ENCODE measurements at regions not wholly inside any gene's neighbourhood (a gene's known extent, or its start where the extent isn't known, plus 50 kb on each side); places are given as distances from the start of the nearest gene placed in this dataset.

DNA sequence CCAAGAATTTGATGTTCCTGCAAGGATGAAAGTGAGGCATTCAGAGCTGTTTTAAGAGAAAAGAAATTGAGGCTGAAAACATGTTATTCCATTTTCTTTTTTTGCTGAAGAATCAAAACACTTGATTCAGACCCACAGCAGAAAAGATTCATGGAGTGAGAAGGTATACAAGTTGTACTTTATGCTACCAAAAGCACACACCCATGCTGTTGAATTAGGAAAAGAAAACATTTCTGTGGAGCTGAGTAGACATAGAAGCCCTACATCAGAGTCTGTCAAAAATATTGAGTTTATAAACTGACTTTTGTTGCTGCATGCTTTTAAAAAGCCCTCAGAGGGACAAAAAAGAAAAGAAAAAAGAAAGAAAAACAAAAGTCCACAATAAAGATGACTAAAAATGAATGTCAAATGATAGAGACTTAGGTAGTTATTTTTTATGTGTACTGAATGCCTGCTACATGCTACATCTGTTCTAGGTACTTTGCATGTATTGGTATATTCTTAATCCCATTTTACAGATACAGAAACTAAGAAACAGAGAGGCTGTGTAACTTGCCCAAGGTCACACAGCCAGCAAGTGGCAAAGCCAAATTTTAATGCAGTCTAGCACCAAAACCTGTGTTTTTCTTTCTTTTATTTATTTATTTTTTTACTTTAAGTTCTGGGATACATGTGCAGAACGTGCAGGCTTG, 71.7 kb upstream of the PALS2 start:
- TF ChIP-seq, protein P1, sequence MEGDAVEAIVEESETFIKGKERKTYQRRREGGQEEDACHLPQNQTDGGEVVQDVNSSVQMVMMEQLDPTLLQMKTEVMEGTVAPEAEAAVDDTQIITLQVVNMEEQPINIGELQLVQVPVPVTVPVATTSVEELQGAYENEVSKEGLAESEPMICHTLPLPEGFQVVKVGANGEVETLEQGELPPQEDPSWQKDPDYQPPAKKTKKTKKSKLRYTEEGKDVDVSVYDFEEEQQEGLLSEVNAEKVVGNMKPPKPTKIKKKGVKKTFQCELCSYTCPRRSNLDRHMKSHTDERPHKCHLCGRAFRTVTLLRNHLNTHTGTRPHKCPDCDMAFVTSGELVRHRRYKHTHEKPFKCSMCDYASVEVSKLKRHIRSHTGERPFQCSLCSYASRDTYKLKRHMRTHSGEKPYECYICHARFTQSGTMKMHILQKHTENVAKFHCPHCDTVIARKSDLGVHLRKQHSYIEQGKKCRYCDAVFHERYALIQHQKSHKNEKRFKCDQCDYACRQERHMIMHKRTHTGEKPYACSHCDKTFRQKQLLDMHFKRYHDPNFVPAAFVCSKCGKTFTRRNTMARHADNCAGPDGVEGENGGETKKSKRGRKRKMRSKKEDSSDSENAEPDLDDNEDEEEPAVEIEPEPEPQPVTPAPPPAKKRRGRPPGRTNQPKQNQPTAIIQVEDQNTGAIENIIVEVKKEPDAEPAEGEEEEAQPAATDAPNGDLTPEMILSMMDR (IDR thresholded peaks at IDR 0.05): no peak
- no peak for TF ChIP-seq POLR2A (IDR thresholded peaks at IDR 0.05)

Measured in right lobe of liver (tissue), 4 donors.